ENCODE measurements at regions not wholly inside any gene's neighbourhood (a gene's known extent, or its start where the extent isn't known, plus 50 kb on each side); places are given as distances from the start of the nearest gene placed in this dataset.

GRCh38 chr5:54728588-54728915 lies 211.0 kb downstream of the SNX18 start:
- TF ChIP-seq CTCF (IDR thresholded peaks at IDR 0.05) (no peak), POLR2A (IDR thresholded peaks at IDR 0.05) (no peak)
